H9 (cell line): ENCODE measurements at regions not wholly inside any gene's neighbourhood (a gene's known extent, or its start where the extent isn't known, plus 50 kb on each side); places are given as distances from the start of the nearest gene placed in this dataset.

Experiments used
- DNase-seq: peaks from one replicate; pipeline ENCODE4 v3.0.0-alpha.2; 2017
- H2AFZ ChIP-seq: one replicate; pipeline ENCODE4 v1.6.1; 2013; ENCODE audit warnings: mild to moderate bottlenecking, low read length, control low read depth, moderate library complexity
- H2AK5ac ChIP-seq: 2 replicates; pipeline ENCODE4 v1.6.1; 2013; ENCODE audit warnings: low read length, control low read depth, mixed read lengths; ENCODE audit not compliant: insufficient read length
- H2BK120ac ChIP-seq: one replicate; pipeline ENCODE4 v1.6.1; 2013; ENCODE audit warnings: low read depth, mild to moderate bottlenecking, low read length, control low read depth, inconsistent platforms; ENCODE audit not compliant: poor library complexity, severe bottlenecking
- H2BK12ac ChIP-seq: 2 replicates; pipeline ENCODE4 v1.6.1; 2013; ENCODE audit warnings: low read length, control low read depth, mixed read lengths, low read depth; ENCODE audit not compliant: insufficient read length
- H2BK15ac ChIP-seq: 2 replicates; pipeline ENCODE4 v1.6.1; 2013; ENCODE audit warnings: low read depth, low read length, control low read depth
- H2BK20ac ChIP-seq: one replicate; pipeline ENCODE4 v1.6.1; 2013; ENCODE audit warnings: low read depth, mild to moderate bottlenecking, low read length, control low read depth, inconsistent platforms; ENCODE audit not compliant: poor library complexity, severe bottlenecking
- H2BK5ac ChIP-seq: 2 replicates; pipeline ENCODE4 v1.6.1; 2013; ENCODE audit warnings: low read length, control low read depth, mixed read lengths; ENCODE audit not compliant: insufficient read length
- H3K14ac ChIP-seq: 2 replicates; pipeline ENCODE4 v1.6.1; 2013; ENCODE audit warnings: low read length, control low read depth; ENCODE audit not compliant: insufficient read depth
- H3K18ac ChIP-seq: 2 replicates; pipeline ENCODE4 v1.6.1; 2013; ENCODE audit warnings: low read depth, mild to moderate bottlenecking, mixed read lengths, low read length, control low read depth; ENCODE audit not compliant: insufficient read length
- H3K23ac ChIP-seq: 2 replicates; pipeline ENCODE4 v1.6.1; 2013; ENCODE audit warnings: low read length, control low read depth, mixed read lengths, low read depth; ENCODE audit not compliant: insufficient read length
- H3K23me2 ChIP-seq: 2 replicates; pipeline ENCODE4 v1.6.1; 2013; ENCODE audit warnings: low read depth, mild to moderate bottlenecking, mixed read lengths, low read length, control low read depth; ENCODE audit not compliant: insufficient read length, poor library complexity, severe bottlenecking
- H3K27ac ChIP-seq: 2 replicates; pipeline ENCODE4 v1.5.1; 2013; ENCODE audit warnings: low read length, control low read depth, mixed read lengths, low read depth; ENCODE audit not compliant: insufficient read length
- H3K27me3 ChIP-seq: 2 replicates; pipeline ENCODE4 v1.6.1; 2013; ENCODE audit warnings: low read length, control low read depth, inconsistent platforms; ENCODE audit not compliant: insufficient read depth
- H3K4ac ChIP-seq: 2 replicates; pipeline ENCODE4 v1.6.1; 2013; ENCODE audit warnings: low read depth, mild to moderate bottlenecking, control low read depth, inconsistent platforms, low read length, moderate library complexity
- H3K4me1 ChIP-seq: 2 replicates; pipeline ENCODE4 v1.6.1; 2013; ENCODE audit warnings: low read length, control low read depth, inconsistent platforms; ENCODE audit not compliant: insufficient read depth
- H3K4me2 ChIP-seq: 2 replicates; pipeline ENCODE4 v1.6.1; 2013; ENCODE audit warnings: low read length, control low read depth, mixed read lengths; ENCODE audit not compliant: insufficient read length, insufficient read depth
- H3K56ac ChIP-seq: 2 replicates; pipeline ENCODE4 v1.6.1; 2013; ENCODE audit warnings: low read depth, mild to moderate bottlenecking, mixed read lengths, low read length, control low read depth; ENCODE audit not compliant: insufficient read length
- H3K79me1 ChIP-seq: 2 replicates; pipeline ENCODE4 v1.6.1; 2013; ENCODE audit warnings: low read depth, mild to moderate bottlenecking, moderate library complexity, low read length, control low read depth, inconsistent platforms; ENCODE audit not compliant: insufficient read depth, poor library complexity, severe bottlenecking
- H3K79me2 ChIP-seq: 2 replicates; pipeline ENCODE4 v1.6.1; 2013; ENCODE audit warnings: low read length, control low read depth, inconsistent platforms; ENCODE audit not compliant: insufficient read depth
- H3K9ac ChIP-seq: 2 replicates; pipeline ENCODE4 v1.6.1; 2013; ENCODE audit warnings: low read length, control low read depth, mixed read lengths; ENCODE audit not compliant: insufficient read length; ENCODE audit errors: extremely low read depth
- H3K9me3 ChIP-seq: one replicate; pipeline ENCODE4 v1.6.1; 2013; ENCODE audit warnings: low read depth, low read length, inconsistent platforms; ENCODE audit not compliant: control insufficient read depth
- H3T11ph ChIP-seq: one replicate; pipeline ENCODE4 v1.6.1; 2013; ENCODE audit warnings: mild to moderate bottlenecking, low read length, control low read depth, inconsistent platforms
- H4K20me1 ChIP-seq: one replicate; pipeline ENCODE4 v1.6.1; 2013; ENCODE audit not compliant: control insufficient read depth, insufficient read length, insufficient read depth
- H4K5ac ChIP-seq: 2 replicates; pipeline ENCODE4 v1.6.1; 2013; ENCODE audit warnings: low read depth, mild to moderate bottlenecking, mixed read lengths, low read length, control low read depth; ENCODE audit not compliant: insufficient read length
- H4K8ac ChIP-seq: replicated peaks from 2 replicates; pipeline ENCODE4 v1.6.1; 2013; ENCODE audit warnings: low read length, control low read depth, mixed read lengths, low read depth; ENCODE audit not compliant: insufficient read length
- H4K91ac ChIP-seq: 2 replicates; pipeline ENCODE4 v1.6.1; 2013; ENCODE audit warnings: low read depth, mild to moderate bottlenecking, moderate library complexity, mixed read lengths, low read length, control low read depth; ENCODE audit not compliant: insufficient read length
- H3K27ac Mint-ChIP-seq, 3 experiments: 2 replicates in 2 of 3; 3 replicates in 1 of 3; pipeline ENCODE4 v1.8.0; 2020 to 2021; ENCODE audit warnings: mixed read lengths in 3 of 3, mild to moderate bottlenecking in 1 of 3, moderate library complexity in 1 of 3
- H3K27me3 Mint-ChIP-seq: 2 replicates; pipeline ENCODE4 v1.8.0; 2021; ENCODE audit warnings: low read depth, mild to moderate bottlenecking, moderate library complexity, mixed read lengths
- H3K36me3 Mint-ChIP-seq, 3 experiments: 2 replicates in 2 of 3; 3 replicates in 1 of 3; pipeline ENCODE4 v1.8.0; 2020 to 2021; ENCODE audit warnings: low read depth in 3 of 3, mixed read lengths in 3 of 3; ENCODE audit not compliant: insufficient read depth in 1 of 3
- H3K4me1 Mint-ChIP-seq, 2 experiments: 2 replicates each; pipeline ENCODE4 v1.8.0; 2020; ENCODE audit warnings: mixed read lengths in 2 of 2
- H3K4me3 Mint-ChIP-seq, 2 experiments: 2 replicates in 1 of 2; 3 replicates in 1 of 2; pipeline ENCODE4 v1.8.0; 2020 to 2021; ENCODE audit warnings: mild to moderate bottlenecking in 2 of 2, mixed read lengths in 2 of 2, moderate library complexity in 1 of 2
- H3K9me3 Mint-ChIP-seq, 2 experiments: 2 replicates in 1 of 2; 3 replicates in 1 of 2; pipeline ENCODE4 v1.8.0; 2020; ENCODE audit warnings: mild to moderate bottlenecking in 2 of 2, mixed read lengths in 2 of 2, moderate library complexity in 1 of 2
- CTCF ChIP-seq: fragments of 200-600 bp; sonication (generic); conservative IDR thresholded peaks from 3 replicates; pipeline ENCODE4 v1.8.0; 2021; ENCODE audit warnings: antibody characterized with exemption, mild to moderate bottlenecking
- WGBS: extraction: QIAGEN DNeasy Blood & Tissue Kit; methylation state at CpG from one replicate; pipeline ENCODE4 v1.1.7; 2013; ENCODE audit warnings: missing lambda C conversion rate, low lambda C conversion rate, mixed read lengths; ENCODE audit not compliant: insufficient read length; ENCODE audit errors: extremely low coverage; 5-methylcytosine and 5-hydroxymethylcytosine counted together

DNA sequence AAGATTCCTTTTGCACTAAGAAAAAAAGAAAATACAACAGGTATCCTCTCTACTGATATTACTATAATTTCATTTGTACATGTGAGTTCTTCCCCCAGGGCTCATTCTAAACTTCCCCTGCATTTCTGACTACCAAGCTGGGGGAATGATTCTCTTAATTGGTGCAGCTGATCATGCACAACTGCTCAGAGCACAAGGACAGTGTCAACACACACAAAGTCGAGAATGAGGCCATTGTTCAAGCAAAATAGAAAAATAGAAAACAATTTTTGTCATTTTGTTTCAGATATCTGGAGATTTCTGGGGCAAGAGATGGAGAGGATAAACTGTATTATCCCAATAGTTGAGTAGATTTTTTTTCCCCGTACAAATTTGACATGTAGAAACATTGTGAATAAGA, 236.3 kb downstream of the HAO1 start:
- Histone ChIP-seq H3K27ac (no peak overlapping the region), H2AK5ac (no peak overlapping the region), H3K4me2 (no peak overlapping the region), H3K18ac (no peak overlapping the region), H3K9me3 (no peaks in the 10 kb centered on the region), H2BK12ac (no peak overlapping the region), H3K9ac (no peak overlapping the region), H3K79me2 (no peaks in the 10 kb centered on the region), H2BK5ac (no peak overlapping the region), H3K23ac (no peak overlapping the region), H3K4ac (no peak overlapping the region), H3K4me1 (peaks cover 3% of the 10 kb centered on the region; the same call in 1 of the 2 replicates), H2BK120ac (no peak overlapping the region), H2AFZ (no peak overlapping the region), H3K27me3 (no peaks in the 10 kb centered on the region), H4K5ac (no peak overlapping the region), H4K8ac (no peak overlapping the region), H3K56ac (no peak overlapping the region), H4K20me1 (no peaks in the 10 kb centered on the region), H2BK15ac (no peak overlapping the region), H3K79me1 (no peaks in the 10 kb centered on the region), H2BK20ac (no peak overlapping the region), H4K91ac (no peak overlapping the region), H3K14ac (no peak overlapping the region), H3K23me2 (no peaks in the 10 kb centered on the region), H3T11ph (no peak overlapping the region)
- no peak for DNase-seq
- Mint-ChIP-seq H3K36me3 (no peaks in the 10 kb centered on the region), H3K27ac (no peak overlapping the region), H3K4me3 (no peak overlapping the region), H3K4me1 (peaks cover 6 to 8% of the 10 kb centered on the region in 2 experiments), H3K27me3 (no peaks in the 10 kb centered on the region; the same call in 1 of the 2 replicates), H3K9me3 (no peaks in the 10 kb centered on the region)
- no CpG with 5 or more reads among the region's 2 CpGs for WGBS
- no peak for TF ChIP-seq CTCF
